HUES64 (cell line): ENCODE measurements at regions not wholly inside any gene's neighbourhood (a gene's known extent, or its start where the extent isn't known, plus 50 kb on each side); places are given as distances from the start of the nearest gene placed in this dataset.
"Not testable (repeated sequence)": the region's sequence is repeated elsewhere in the genome, so short reads cannot be mapped to it uniquely, and the experiment has no call there.

Experiments
- H3K27ac ChIP-seq: 2 replicates; pipeline ENCODE4 v1.7.0; 2013; ENCODE audit warnings: low read depth, low read length, inconsistent platforms
- H3K27me3 ChIP-seq: 2 replicates; pipeline ENCODE4 v1.6.1; 2013; ENCODE audit warnings: mild to moderate bottlenecking, low read length; ENCODE audit not compliant: insufficient read depth
- H3K36me3 ChIP-seq: 2 replicates; pipeline ENCODE4 v1.6.1; 2013; ENCODE audit warnings: mild to moderate bottlenecking, low read length; ENCODE audit not compliant: insufficient read depth
- H3K4me1 ChIP-seq: 2 replicates; pipeline ENCODE4 v1.6.1; 2013; ENCODE audit warnings: mild to moderate bottlenecking, low read length, moderate library complexity; ENCODE audit not compliant: insufficient read depth
- H3K4me3 ChIP-seq: 2 replicates; pipeline ENCODE4 v1.5.1; 2013; ENCODE audit warnings: mild to moderate bottlenecking, low read length, moderate library complexity
- H3K9ac ChIP-seq: 2 replicates; pipeline ENCODE4 v1.6.1; 2013; ENCODE audit warnings: mild to moderate bottlenecking, low read depth, low read length
- H3K9me3 ChIP-seq: 2 replicates; pipeline ENCODE4 v1.6.1; 2013; ENCODE audit warnings: low read depth, low read length; ENCODE audit not compliant: insufficient read depth
- WGBS: fragments of 150-250, 120-280 bp; methylation state at CpG from one replicate; pipeline ENCODE4 v1.1.7; 2013; ENCODE audit warnings: missing lambda C conversion rate; 5-methylcytosine and 5-hydroxymethylcytosine counted together

DNA sequence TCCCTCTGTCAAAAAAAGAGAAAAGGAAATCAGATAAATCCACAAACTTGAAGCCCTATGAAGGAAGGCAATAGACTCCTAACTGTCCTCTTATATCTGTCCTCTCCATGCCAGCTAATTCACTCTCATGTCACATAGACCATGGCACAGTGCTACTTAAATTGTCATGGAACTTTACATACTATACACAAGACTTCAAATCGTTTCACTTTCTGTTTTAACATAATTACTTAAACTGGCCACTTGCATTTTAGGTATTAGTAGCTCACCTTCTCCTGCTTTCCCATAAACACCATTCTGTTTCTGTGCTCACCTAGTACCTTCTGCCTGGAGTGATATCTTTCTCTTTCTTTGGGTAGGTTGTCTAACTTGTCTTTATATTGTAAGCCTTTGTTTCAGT lies 816.7 kb upstream of the KIF2B start:
- no peaks in the 10 kb centered on the region for H3K4me1 ChIP-seq
- no peaks in the 10 kb centered on the region for H3K27me3 ChIP-seq
- no peak overlapping the region for H3K9ac ChIP-seq
- H3K4me3 ChIP-seq: no peak overlapping the region
- H3K27ac ChIP-seq: no peak overlapping the region
- H3K9me3 ChIP-seq: 0 out of 2 replicates have a peak, but pooled peaks cover 5% of the 10 kb centered on the region
- WGBS: 82% methylated on average over 1 of the region's 1 CpG
- H3K36me3 ChIP-seq: no peaks in the 10 kb centered on the region

DNA sequence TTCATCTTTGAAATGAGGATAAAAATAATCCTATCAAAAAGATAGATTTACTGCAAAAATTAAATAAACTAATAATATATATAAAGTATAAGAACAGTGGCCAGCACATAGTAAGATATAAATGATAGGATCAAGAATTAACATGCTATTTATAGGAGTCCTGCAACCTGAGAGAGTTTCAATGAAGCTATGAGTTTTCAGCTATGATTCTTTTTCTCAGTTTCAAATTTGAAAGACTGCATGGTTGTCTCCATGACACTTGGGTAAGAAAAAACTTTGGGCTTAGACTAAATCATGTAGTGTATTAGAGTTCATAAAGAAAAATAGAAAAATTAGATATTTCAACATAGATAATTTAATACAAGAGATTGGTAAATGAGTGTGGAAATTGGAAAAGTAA lies 817.8 kb upstream of the KIF2B start:
- Histone ChIP-seq H3K27ac (no peak overlapping the region), H3K9ac (no peak overlapping the region), H3K27me3 (no peaks in the 10 kb centered on the region), H3K4me3 (no peak overlapping the region), H3K36me3 (no peaks in the 10 kb centered on the region), H3K9me3 (peaks cover 5% of the 10 kb centered on the region; the same call in 1 of the 2 replicates), H3K4me1 (no peaks in the 10 kb centered on the region)

DNA sequence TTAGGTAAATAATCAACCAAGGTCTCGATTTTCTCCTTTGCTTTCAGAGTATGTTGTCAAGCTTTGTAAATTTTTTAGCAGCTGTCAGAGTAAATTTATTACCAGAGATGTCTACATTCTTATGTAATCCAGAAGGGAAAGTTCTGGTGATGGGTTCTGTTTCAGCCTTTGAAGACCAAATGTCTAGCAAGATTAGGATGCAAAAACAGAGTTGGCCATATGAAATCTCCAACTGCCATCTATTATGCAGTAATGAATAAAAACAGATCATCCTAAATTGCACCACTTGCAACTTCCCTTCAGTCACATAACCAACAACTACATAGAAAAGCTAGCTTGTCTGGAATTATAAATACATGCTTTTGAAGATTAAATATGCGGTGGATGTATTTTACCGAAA lies 826.8 kb upstream of the KIF2B start:
- 90% methylated on average over 2 of the region's 3 CpGs for WGBS

DNA sequence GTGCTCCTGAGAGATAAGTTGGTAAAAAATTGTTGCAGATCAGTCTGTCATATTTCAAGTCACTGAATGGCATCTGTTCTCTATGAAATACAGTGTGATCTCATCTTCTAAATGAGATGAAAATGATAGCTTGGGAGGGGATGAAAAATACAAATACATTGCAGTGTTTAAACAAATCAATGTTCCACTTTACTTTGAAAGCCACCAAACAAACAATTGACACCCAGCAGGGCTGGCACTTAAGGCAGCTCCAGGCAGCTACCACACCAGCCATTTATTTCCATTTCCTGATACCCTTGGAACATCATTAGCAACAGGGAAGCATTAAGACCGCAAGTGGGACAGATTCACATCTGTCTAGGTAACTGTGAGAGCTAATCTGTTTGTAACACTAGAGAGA lies 827.6 kb upstream of the KIF2B start:
- Histone ChIP-seq H3K9me3 (peaks cover 15% of the 10 kb centered on the region; the same call in 1 of the 2 replicates), H3K4me3 (no peak overlapping the region), H3K9ac (no peak overlapping the region), H3K27me3 (no peaks in the 10 kb centered on the region), H3K27ac (no peak overlapping the region), H3K4me1 (no peaks in the 10 kb centered on the region), H3K36me3 (no peaks in the 10 kb centered on the region)
- 85% methylated on average over 1 of the region's 1 CpG for WGBS

More for the DNA sequence above, 826.8 kb upstream of the KIF2B start:
- H3K4me3 ChIP-seq: no peak overlapping the region
- H3K9ac ChIP-seq: no peak overlapping the region
- no peaks in the 10 kb centered on the region for H3K27me3 ChIP-seq
- H3K27ac ChIP-seq: no peak overlapping the region
- no peaks in the 10 kb centered on the region for H3K36me3 ChIP-seq
- H3K9me3 ChIP-seq: peaks cover 17% of the 10 kb centered on the region
- H3K4me1 ChIP-seq: no peaks in the 10 kb centered on the region

DNA sequence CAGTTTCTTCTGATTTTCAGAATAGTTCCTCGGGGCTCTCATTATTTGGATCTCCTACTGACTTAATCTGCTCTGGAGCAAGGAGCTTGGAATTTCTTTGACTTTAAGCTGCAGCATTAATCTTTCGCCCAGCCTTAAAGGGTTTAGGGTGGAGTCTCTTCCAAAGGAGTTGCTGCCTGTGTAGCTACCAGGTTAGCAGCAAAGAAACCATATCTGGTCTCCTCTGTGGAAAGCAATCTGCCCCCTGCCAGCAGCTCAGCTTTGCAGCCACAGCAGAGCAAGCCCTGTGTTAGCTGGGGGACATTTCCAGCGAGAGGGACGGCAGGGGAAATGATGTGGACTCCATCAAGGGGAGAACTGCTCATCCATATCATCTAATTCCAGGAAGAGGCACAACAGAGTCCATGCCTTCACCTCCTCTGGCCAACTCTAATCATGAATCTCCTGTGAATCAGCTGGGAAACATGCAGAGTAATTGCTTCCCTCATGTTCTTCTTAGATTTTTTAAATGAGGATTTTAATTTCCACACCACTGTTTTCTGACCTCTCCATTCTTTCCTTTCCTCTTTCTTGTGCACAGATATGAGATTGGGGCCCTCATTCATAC lies 827.6 kb upstream of the CA10 start:
- H3K4me1 ChIP-seq: no peaks in the 10 kb centered on the region
- H3K9ac ChIP-seq: no peak overlapping the region
- H3K36me3 ChIP-seq: no peaks in the 10 kb centered on the region
- H3K4me3 ChIP-seq: no peak overlapping the region
- H3K9me3 ChIP-seq: peaks cover 17% of the 10 kb centered on the region; the same call in 1 of the 2 replicates
- no peak overlapping the region for H3K27ac ChIP-seq
- no peaks in the 10 kb centered on the region for H3K27me3 ChIP-seq
- 76% methylated on average over 4 of the region's 4 CpGs for WGBS

DNA sequence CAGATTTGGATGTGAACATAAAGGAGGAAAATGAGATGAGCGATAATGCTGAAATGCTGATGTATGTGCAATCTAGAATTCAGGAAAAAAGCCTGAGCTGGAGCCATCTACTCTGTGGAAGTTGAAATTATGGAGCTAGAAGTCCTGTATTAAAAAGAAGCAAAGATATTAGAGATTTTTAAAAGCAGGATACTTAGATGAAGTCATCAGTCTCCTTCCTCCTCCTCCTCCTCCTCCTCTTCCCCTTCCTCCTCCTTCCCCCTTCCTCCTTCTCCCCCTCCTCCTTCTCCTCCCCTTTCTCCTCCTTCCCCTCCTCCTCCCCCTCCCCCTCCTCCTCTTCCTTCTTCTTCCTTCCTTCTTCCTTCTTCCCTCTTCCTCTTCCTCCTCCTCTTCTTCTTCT lies 823.8 kb upstream of the CA10 start:
- Histone ChIP-seq H3K27me3 (no peaks in the 10 kb centered on the region), H3K4me1 (no peaks in the 10 kb centered on the region), H3K4me3 (no peak overlapping the region), H3K9ac (no peak overlapping the region), H3K27ac (no peak overlapping the region), H3K36me3 (no peaks in the 10 kb centered on the region), H3K9me3 (peaks cover 9% of the 10 kb centered on the region; the same call in 1 of the 2 replicates)
- WGBS: 92% methylated on average over 1 of the region's 1 CpG

DNA sequence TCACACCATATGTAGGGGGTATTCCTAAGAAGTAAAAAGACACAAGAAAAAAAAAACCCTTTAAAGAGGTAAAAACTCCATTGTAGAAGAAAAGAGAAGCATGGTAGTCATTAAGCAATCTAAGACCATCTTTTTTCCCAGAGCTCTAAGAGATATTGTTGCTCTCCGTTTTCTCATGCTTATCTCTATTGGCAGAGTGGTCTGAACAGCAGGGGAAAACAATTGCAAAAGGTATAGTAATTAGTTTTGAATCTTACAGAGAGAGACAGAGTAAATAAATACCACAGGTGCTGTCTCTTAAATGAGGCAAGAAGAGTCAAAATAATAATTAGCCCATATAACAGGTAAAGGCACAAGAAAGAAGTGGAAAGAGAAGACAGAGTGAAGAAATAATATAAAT lies 821.4 kb upstream of the CA10 start:
- no peaks in the 10 kb centered on the region for H3K4me1 ChIP-seq
- H3K27ac ChIP-seq: no peak overlapping the region
- WGBS: 50% methylated on average over 1 of the region's 1 CpG
- no peak overlapping the region for H3K4me3 ChIP-seq
- H3K27me3 ChIP-seq: no peaks in the 10 kb centered on the region
- H3K9ac ChIP-seq: no peak overlapping the region
- H3K9me3 ChIP-seq: peaks cover 15% of the 10 kb centered on the region; the same call in 1 of the 2 replicates
- no peaks in the 10 kb centered on the region for H3K36me3 ChIP-seq

DNA sequence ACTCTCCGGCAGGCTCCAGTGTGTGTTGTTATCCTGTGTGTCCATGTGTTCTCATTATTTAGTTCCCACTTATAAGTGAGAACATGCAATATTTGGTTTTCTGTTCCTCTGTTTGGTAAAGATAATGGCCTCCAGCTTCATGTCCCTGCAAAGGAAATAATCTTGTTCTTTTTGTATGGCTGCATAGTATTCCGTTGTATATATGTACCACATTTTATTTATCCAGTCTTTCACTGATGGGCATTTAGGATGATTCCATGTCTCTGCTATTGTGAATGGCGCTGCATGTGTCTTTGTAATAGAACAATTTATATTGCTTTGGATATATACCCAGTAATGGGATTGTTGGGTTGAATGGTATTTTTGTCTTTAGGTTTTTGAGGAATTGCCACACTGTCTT lies 807.3 kb upstream of the CA10 start:
- H3K4me3 ChIP-seq: no peak overlapping the region
- no peak overlapping the region for H3K9ac ChIP-seq
- H3K36me3 ChIP-seq: no peaks in the 10 kb centered on the region
- H3K27ac ChIP-seq: no peak overlapping the region
- H3K4me1 ChIP-seq: no peaks in the 10 kb centered on the region
- H3K27me3 ChIP-seq: no peaks in the 10 kb centered on the region
- peaks cover 11% of the 10 kb centered on the region; the same call in 1 of the 2 replicates for H3K9me3 ChIP-seq
- WGBS: 72% methylated on average over 2 of the region's 3 CpGs

DNA sequence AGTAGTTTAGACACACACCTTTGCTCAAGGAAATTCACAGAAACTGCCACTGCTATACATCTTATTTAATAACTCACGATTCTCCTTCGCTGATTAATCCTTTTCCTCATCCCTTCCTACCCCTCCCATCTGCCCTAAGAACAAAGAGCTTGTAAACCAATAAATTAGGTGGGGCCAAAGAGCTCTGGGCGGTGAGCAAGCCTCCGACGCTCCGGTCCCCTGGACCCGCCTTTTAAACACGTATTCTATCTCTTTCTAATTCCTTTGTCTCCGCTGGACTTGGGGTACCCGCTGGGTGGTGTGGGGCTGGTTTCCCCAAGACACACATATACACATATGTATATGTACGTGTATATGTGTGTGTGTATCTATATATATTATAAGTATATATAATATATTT lies 803.2 kb upstream of the CA10 start:
- not testable (repeated sequence) for H3K9ac ChIP-seq, H3K36me3 ChIP-seq, H3K4me3 ChIP-seq, H3K9me3 ChIP-seq, H3K27me3 ChIP-seq, H3K27ac ChIP-seq, H3K4me1 ChIP-seq
- 90% methylated on average over 8 of the region's 11 CpGs for WGBS

DNA sequence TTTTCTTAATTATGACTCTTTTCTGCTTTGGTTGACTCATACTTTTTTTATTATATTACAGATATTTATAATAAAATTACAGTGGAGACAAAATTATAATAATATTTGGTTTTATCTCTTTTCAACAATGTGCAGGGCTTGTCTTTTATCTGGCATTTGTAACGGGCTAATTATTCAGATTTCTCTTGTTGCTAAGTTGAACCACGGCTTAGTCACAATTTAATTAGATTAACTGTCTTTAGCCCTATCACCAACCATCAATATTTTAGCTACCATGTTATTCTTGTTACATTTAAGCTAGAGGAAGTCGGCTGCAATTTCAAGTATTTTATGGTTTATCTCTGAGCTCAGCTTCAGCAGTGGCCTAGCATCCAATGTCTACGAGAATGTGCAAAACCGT lies 798.9 kb upstream of the CA10 start:
- no peaks in the 10 kb centered on the region for H3K36me3 ChIP-seq
- H3K9ac ChIP-seq: no peak overlapping the region
- WGBS: 90% methylated on average over 5 of the region's 5 CpGs
- no peaks in the 10 kb centered on the region for H3K27me3 ChIP-seq
- H3K4me1 ChIP-seq: no peaks in the 10 kb centered on the region
- H3K9me3 ChIP-seq: 0 out of 2 replicates have a peak, but pooled peaks cover 3% of the 10 kb centered on the region
- no peak overlapping the region for H3K27ac ChIP-seq
- H3K4me3 ChIP-seq: no peak overlapping the region

DNA sequence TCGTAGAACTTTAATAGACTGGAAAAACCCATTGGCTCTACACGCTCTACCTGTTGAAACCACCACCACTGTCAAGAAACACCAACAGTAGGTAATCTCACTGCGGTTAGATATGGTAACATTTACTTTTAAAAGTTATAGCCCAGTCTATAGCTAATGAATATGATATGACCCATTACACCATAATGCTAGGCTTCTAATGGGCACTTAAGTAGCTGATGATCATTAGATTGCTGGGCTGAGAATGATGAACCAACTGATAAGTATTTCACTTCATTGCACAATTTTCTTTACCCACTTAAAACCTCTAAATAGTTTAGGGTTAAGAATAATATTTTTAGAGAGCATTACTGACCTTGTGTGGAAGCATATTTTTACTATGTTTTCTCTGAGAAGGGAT lies 788.9 kb upstream of the CA10 start:
- no peak overlapping the region for H3K9ac ChIP-seq
- no peaks in the 10 kb centered on the region for H3K36me3 ChIP-seq
- H3K9me3 ChIP-seq: peaks cover 31% of the 10 kb centered on the region; the same call in 1 of the 2 replicates
- no peak overlapping the region for H3K4me3 ChIP-seq
- no peaks in the 10 kb centered on the region for H3K27me3 ChIP-seq
- no peaks in the 10 kb centered on the region for H3K4me1 ChIP-seq
- 38% methylated on average over 2 of the region's 3 CpGs for WGBS
- no peak overlapping the region for H3K27ac ChIP-seq
